ENCODE measurements at regions not wholly inside any gene's neighbourhood (a gene's known extent, or its start where the extent isn't known, plus 50 kb on each side); places are given as distances from the start of the nearest gene placed in this dataset.
"Not testable (repeated sequence)": the region's sequence is repeated elsewhere in the genome, so short reads cannot be mapped to it uniquely, and the experiment has no call there.

DNA sequence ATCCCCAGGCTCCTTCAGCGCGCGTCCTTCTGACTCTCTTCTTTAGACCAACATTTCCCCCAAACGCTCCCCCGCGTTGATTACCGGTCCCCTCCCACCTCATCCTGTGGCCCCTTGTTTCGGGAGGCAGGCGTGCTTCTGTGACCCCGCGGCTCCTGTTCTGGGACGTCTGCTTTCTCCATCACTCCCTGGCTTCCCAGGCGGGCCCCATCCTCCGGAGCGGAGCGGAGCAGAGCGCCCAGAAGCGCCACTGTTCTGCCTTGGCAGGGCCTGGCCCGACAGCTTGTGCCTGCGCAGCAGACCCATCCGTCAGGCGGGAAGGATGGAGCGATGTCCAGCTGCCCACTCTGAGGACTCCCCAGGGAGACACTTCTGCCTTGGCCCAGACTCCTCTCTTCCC lies 1689.8 kb upstream of the DEFB115 start:
- not testable (repeated sequence) for H3K9me3 Mint-ChIP-seq, H3K36me3 Mint-ChIP-seq

GRCh38 chr20:29570126-29570525 lies 1687.3 kb upstream of the DEFB115 start:
- H3K27ac Mint-ChIP-seq; DNase-seq (ENCODE audit: low spot score in 2 of 2); H3K9me3 Mint-ChIP-seq; H3K36me3 Mint-ChIP-seq; ATAC-seq: not testable (repeated sequence)

More for the DNA sequence above, 1689.8 kb upstream of the DEFB115 start:
- DNase-seq (ENCODE audit: low spot score in 2 of 2); ATAC-seq; H3K27ac Mint-ChIP-seq: not testable (repeated sequence)

GRCh38 chr20:29589530-29589929 lies 1667.9 kb upstream of the DEFB115 start:
- not testable (repeated sequence) for H3K36me3 Mint-ChIP-seq; DNase-seq (ENCODE audit: low spot score in 2 of 2); ATAC-seq; H3K9me3 Mint-ChIP-seq; H3K27ac Mint-ChIP-seq

DNA sequence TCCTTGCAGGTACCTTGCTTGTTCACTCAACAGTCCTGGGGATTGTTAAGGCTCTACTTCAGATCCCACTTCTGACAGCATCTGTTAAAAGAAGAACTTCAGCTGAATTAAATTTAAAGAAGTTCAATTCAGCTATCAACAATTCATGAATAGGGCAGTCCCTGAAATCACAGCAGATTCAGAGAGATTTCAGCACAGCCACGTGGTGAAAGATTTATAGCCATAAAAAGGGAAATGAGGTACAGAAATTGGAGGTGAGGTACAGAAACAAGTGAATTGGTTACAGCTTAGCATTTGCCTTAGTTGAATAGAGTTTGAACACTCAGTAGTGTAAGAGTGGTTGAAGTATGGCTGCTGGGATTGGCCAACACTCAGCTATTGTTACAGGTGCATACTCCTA lies 1653.3 kb upstream of the DEFB115 start:
- H3K9me3 Mint-ChIP-seq; ATAC-seq; DNase-seq (ENCODE audit: low spot score in 2 of 2); H3K27ac Mint-ChIP-seq; H3K36me3 Mint-ChIP-seq: not testable (repeated sequence)

DNA sequence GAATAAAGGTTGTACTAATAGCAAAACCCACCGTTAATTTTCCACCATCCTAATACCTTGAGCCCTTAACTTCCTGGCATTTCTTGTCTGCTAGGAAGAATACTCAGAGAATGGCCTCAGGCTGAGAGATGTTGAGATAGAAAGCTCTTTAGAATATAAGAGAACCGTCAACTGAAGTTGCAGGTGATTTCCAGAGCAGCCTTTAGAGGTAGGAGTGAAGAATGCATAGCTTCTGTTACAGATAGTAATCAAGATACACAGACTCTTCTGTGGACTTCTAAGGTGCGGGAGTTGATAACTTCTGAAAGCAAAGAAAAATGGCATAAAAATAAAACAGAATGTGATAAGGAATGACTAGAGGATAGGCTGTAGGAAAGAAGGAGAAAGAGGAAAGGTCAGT lies 1651.3 kb upstream of the DEFB115 start:
- not testable (repeated sequence) for H3K36me3 Mint-ChIP-seq, H3K27ac Mint-ChIP-seq, ATAC-seq

DNA sequence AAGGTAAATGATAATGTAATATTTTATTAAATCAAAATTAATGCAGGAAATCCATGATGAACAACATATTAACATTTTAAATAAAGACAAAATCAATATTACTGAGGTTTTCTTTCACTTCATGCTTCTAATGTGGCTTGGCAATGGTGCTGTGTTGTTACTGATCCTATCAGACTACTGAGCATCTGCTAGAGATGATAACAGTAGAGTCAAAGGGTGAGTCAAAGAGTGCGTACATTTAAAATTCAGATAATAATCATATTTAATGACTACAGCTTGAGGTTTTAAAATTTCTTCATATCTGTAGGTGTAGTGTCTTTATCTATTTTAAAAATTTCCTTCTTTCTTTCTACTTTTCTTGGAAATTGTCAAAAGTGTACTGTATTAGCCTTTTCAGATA lies 1628.1 kb upstream of the DEFB115 start:
- not testable (repeated sequence) for DNase-seq (ENCODE audit: low spot score in 2 of 2); H3K36me3 Mint-ChIP-seq; ATAC-seq; H3K27ac Mint-ChIP-seq
- peaks cover 7 to 20% of the 10 kb centered on the region in 2 donors for H3K9me3 Mint-ChIP-seq

More for the DNA sequence above, 1651.3 kb upstream of the DEFB115 start:
- not testable (repeated sequence) for DNase-seq (ENCODE audit: low spot score in 2 of 2); H3K9me3 Mint-ChIP-seq
